ENCODE measurements at regions not wholly inside any gene's neighbourhood (a gene's known extent, or its start where the extent isn't known, plus 50 kb on each side); places are given as distances from the start of the nearest gene placed in this dataset.

DNA sequence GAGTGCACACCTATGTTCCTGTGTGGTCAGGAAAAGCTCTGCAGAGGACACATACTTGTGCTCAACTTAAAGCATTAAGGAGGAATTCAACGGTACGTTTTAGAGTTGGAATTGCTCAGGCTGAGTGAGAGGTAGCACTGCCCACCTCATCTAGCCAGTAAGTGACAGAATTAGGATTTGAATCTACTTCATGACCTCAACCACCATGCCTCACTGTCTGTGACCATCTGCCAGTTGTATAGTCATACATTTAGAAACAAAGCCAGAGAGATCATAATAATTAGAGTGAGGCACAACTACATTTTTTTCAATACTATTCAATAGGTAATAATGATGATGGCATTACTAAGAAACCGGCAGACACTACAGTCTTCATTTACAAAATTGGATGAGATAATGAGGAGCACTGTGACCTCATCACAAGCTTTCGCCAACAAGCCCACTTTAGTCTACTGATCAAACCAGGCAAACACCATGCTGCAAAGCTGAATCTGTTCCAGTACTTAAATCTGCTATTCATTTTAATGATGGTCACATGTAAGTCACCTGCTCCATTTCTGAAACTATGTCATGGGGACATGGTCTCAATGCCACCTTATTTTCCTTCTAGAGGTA lies 1018.4 kb downstream of the TMEM182 start:
- TF ChIP-seq CTCF (IDR thresholded peaks at IDR 0.05) (no peak), EZH2phosphoT487 (IDR thresholded peaks at IDR 0.05) (no peak)

Data from neural progenitor cell (in vitro differentiated cells).